SU-DHL-6 (cell line): ENCODE measurements at regions not wholly inside any gene's neighbourhood (a gene's known extent, or its start where the extent isn't known, plus 50 kb on each side); places are given as distances from the start of the nearest gene placed in this dataset.

Experiments
- H2AFZ ChIP-seq: fragments of 200-600 bp; sonication (generic); 2 replicates; pipeline ENCODE4 v1.6.1; 2014; ENCODE audit warnings: low read depth, mild to moderate bottlenecking, moderate library complexity, mixed read lengths, antibody characterized with exemption, low read length; ENCODE audit not compliant: severe bottlenecking
- H3F3A ChIP-seq: fragments of 200-600 bp; shearing (Covaris generic); 2 replicates; pipeline ENCODE4 v1.6.0; 2016; ENCODE audit warnings: antibody characterized with exemption, mild to moderate bottlenecking; ENCODE audit not compliant: insufficient read depth
- H3K27ac ChIP-seq: fragments of 200-600 bp; sonication (generic); 2 replicates; pipeline ENCODE4 v1.5.1; 2016; ENCODE audit warnings: low read depth, mild to moderate bottlenecking, low read length, moderate library complexity, mixed read lengths
- H3K27me3 ChIP-seq: fragments of 200-600 bp; sonication (generic), shearing (Covaris generic); 2 replicates; pipeline ENCODE4 v1.6.0; 2014; ENCODE audit warnings: mild to moderate bottlenecking, low read length
- H3K36me3 ChIP-seq: fragments of 200-600 bp; sonication (generic); 2 replicates; pipeline ENCODE4 v1.6.1; 2014; ENCODE audit warnings: mild to moderate bottlenecking, low read length, mixed read lengths
- H3K4me2 ChIP-seq: fragments of 300-600, 200-600 bp; shearing (Covaris generic), sonication (generic); 2 replicates; pipeline ENCODE4 v1.6.0; 2014; ENCODE audit warnings: low read length, low read depth, mild to moderate bottlenecking; ENCODE audit not compliant: poor library complexity, severe bottlenecking
- H3K4me3 ChIP-seq: fragments of 200-600 bp; sonication (generic); 2 replicates; pipeline ENCODE4 v1.5.1; 2014; ENCODE audit warnings: antibody characterized with exemption, low read length, mild to moderate bottlenecking, mixed read lengths; ENCODE audit not compliant: insufficient read depth, poor library complexity, severe bottlenecking
- H3K79me2 ChIP-seq: fragments of 200-600 bp; sonication (generic); 2 replicates; pipeline ENCODE4 v1.6.1; 2014; ENCODE audit warnings: mild to moderate bottlenecking, low read length, moderate library complexity; ENCODE audit not compliant: insufficient read depth
- H3K9ac ChIP-seq: fragments of 200-600 bp; sonication (generic); 2 replicates; pipeline ENCODE4 v1.7.0; 2014; ENCODE audit warnings: mild to moderate bottlenecking, low read length
- H3K9me2 ChIP-seq: fragments of 200-600 bp; sonication (generic); replicated peaks from 2 replicates; pipeline ENCODE4 v1.6.1; 2014; ENCODE audit warnings: low read length; ENCODE audit not compliant: insufficient read depth
- H3K9me3 ChIP-seq: fragments of 200-600 bp; sonication (generic); 2 replicates; pipeline ENCODE4 v1.6.1; 2014; ENCODE audit warnings: low read length, mixed read lengths; ENCODE audit not compliant: insufficient read depth
- H4K20me1 ChIP-seq: fragments of 200-600 bp; sonication (generic); 2 replicates; pipeline ENCODE4 v1.6.1; 2014; ENCODE audit warnings: low read depth, mild to moderate bottlenecking, antibody characterized with exemption, low read length, moderate library complexity, mixed read lengths
- EZH2phosphoT487 ChIP-seq: fragments of 200-600 bp; sonication (generic), shearing (Covaris generic); conservative IDR thresholded peaks from 2 replicates; pipeline ENCODE4 v1.6.1; 2018; ENCODE audit warnings: mild to moderate bottlenecking, antibody characterized with exemption, low read length, moderate library complexity, mixed read lengths
- TF ChIP-seq, protein P1 (sequence below): fragments of 200-600 bp; sonication (generic); IDR thresholded peaks from one replicate; pipeline ENCODE4 v1.5.1; 2017; ENCODE audit warnings: antibody characterized with exemption, mild to moderate bottlenecking, low read length, moderate library complexity; ENCODE audit not compliant: insufficient read depth, poor library complexity, severe bottlenecking

GRCh38 chr1:106498238-106498637, 558.2 kb upstream of the PRMT6 start:
- Histone ChIP-seq H3K27me3 (no peaks in the 10 kb centered on the region), H3K4me2 (no peak overlapping the region), H2AFZ (peak overlapping the region; percentile 35), H3F3A (no peaks in the 10 kb centered on the region), H3K27ac (no peak overlapping the region), H3K36me3 (no peaks in the 10 kb centered on the region), H3K79me2 (no peaks in the 10 kb centered on the region), H3K9me3 (no peaks in the 10 kb centered on the region), H3K9ac (no peak overlapping the region), H4K20me1 (no peaks in the 10 kb centered on the region), H3K9me2 (no peaks in the 10 kb centered on the region), H3K4me3 (no peak overlapping the region)
- TF ChIP-seq, protein P1, sequence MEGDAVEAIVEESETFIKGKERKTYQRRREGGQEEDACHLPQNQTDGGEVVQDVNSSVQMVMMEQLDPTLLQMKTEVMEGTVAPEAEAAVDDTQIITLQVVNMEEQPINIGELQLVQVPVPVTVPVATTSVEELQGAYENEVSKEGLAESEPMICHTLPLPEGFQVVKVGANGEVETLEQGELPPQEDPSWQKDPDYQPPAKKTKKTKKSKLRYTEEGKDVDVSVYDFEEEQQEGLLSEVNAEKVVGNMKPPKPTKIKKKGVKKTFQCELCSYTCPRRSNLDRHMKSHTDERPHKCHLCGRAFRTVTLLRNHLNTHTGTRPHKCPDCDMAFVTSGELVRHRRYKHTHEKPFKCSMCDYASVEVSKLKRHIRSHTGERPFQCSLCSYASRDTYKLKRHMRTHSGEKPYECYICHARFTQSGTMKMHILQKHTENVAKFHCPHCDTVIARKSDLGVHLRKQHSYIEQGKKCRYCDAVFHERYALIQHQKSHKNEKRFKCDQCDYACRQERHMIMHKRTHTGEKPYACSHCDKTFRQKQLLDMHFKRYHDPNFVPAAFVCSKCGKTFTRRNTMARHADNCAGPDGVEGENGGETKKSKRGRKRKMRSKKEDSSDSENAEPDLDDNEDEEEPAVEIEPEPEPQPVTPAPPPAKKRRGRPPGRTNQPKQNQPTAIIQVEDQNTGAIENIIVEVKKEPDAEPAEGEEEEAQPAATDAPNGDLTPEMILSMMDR, result no peak
- no peak for TF ChIP-seq EZH2phosphoT487

DNA sequence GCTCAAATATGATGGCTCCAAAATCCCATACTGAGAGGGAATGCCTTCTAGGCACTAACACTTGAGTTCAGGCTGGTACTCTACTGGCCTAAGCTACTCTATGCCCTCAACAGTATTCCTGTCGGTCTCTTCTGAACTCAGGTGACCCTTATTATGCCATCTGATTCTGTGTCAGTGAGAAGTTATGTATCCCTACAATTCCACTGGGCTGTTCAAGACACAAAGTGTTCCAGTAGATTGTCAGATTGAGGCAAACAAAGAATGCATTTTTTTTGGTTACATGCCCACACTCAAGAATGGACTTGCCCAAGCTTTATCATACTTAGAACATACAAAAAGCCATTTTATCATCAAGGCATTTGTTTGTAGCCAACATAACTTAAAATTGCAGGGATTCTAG, 553.8 kb upstream of the PRMT6 start:
- H2AFZ ChIP-seq, result no peak overlapping the region
- H3K36me3 ChIP-seq, result no peaks in the 10 kb centered on the region
- no peaks in the 10 kb centered on the region for H3K9me2 ChIP-seq
- H3K4me3 ChIP-seq, result no peak overlapping the region
- H3K27ac ChIP-seq, result no peak overlapping the region
- H4K20me1 ChIP-seq, result no peaks in the 10 kb centered on the region
- TF ChIP-seq, protein P1, result no peak
- no peak for TF ChIP-seq EZH2phosphoT487
- no peaks in the 10 kb centered on the region for H3F3A ChIP-seq
- no peaks in the 10 kb centered on the region for H3K27me3 ChIP-seq
- H3K4me2 ChIP-seq, result no peak overlapping the region
- no peaks in the 10 kb centered on the region for H3K9me3 ChIP-seq
- H3K9ac ChIP-seq, result no peak overlapping the region
- H3K79me2 ChIP-seq, result no peaks in the 10 kb centered on the region

DNA sequence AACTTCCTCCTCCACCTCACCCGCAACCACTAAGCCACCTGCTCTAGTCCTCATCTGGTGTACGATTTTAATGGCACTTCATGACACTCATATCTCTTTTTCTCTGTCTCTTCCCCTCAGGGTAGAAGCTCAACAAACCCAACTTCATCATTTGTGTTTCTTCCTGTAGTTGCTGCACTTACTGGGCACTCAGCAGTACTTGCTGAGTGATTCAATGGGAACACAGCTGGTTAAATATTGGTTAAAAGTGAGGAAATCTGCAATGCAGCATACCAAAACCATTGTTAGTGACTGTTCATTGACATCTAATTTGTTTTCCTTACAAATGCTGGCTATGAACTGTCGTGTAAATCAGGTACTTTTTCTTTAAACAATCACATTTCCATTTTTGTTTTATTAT, 541.1 kb upstream of the PRMT6 start:
- Histone ChIP-seq H2AFZ (peak overlapping the region; percentile 36), H4K20me1 (no peaks in the 10 kb centered on the region), H3K4me3 (no peak overlapping the region)

More for the DNA sequence above, 541.1 kb upstream of the PRMT6 start:
- Histone ChIP-seq H3K9me3 (no peaks in the 10 kb centered on the region), H3K27me3 (no peaks in the 10 kb centered on the region), H3K9ac (no peak overlapping the region), H3K79me2 (no peaks in the 10 kb centered on the region), H3F3A (no peaks in the 10 kb centered on the region), H3K36me3 (no peaks in the 10 kb centered on the region), H3K27ac (no peak overlapping the region), H3K4me2 (no peak overlapping the region), H3K9me2 (no peaks in the 10 kb centered on the region)
- TF ChIP-seq EZH2phosphoT487, result no peak
- TF ChIP-seq, protein P1, result no peak
